Ovary (tissue), 7 donors: ENCODE measurements at regions not wholly inside any gene's neighbourhood (a gene's known extent, or its start where the extent isn't known, plus 50 kb on each side); places are given as distances from the start of the nearest gene placed in this dataset.
A peak's percentile ranks its signal among the peaks of the same experiment; 100 is the strongest.
"Not testable (repeated sequence)": the region's sequence is repeated elsewhere in the genome, so short reads cannot be mapped to it uniquely, and the experiment has no call there.

Experiments
- DNase-seq, 5 donors: peaks; one replicate each; pipeline ENCODE4 v3.0.0-alpha.2; 2019 to 2020
- H3K27ac ChIP-seq, 2 donors: fragments of 200-600 bp; one replicate each; pipeline versions ENCODE4 v1.5.1 to v1.8.0; 2019 to 2022
- H3K27me3 ChIP-seq: fragments of 200-600 bp; one replicate; pipeline ENCODE4 v1.8.0; 2022
- H3K36me3 ChIP-seq: fragments of 200-600 bp; sonication (generic); one replicate; pipeline ENCODE4 v1.5.1; 2019
- H3K4me1 ChIP-seq: one replicate; pipeline ENCODE4 v1.8.1; 2013; ENCODE audit warnings: mild to moderate bottlenecking, moderate library complexity; ENCODE audit not compliant: insufficient read depth
- H3K4me3 ChIP-seq: fragments of 200-600 bp; sonication (generic); one replicate; pipeline ENCODE4 v1.5.1; 2017
- H3K9me3 ChIP-seq, 2 donors: fragments of 200-600 bp in 1 of 2; sonication (generic) in 1 of 2; one replicate each; pipeline versions ENCODE4 v1.5.1 to v1.8.1; 2013 to 2019; ENCODE audit warnings: mild to moderate bottlenecking in 1 of 2, moderate library complexity in 1 of 2
- EP300 ChIP-seq: sonication (generic); formaldehyde crosslinking; IDR thresholded peaks from one replicate; pipeline ENCODE4 v1.6.1; 2017; ENCODE audit warnings: antibody characterized with exemption
- POLR2A ChIP-seq: fragments of 450-650 bp; IDR thresholded peaks from one replicate; pipeline ENCODE4 v1.6.1; 2017; ENCODE audit warnings: antibody characterized with exemption, mild to moderate bottlenecking, moderate library complexity
- WGBS, 3 donors: extraction: QIAGEN DNeasy Blood & Tissue Kit in 1 of 3; methylation state at CpG; one replicate each; pipeline versions ENCODE4 v1.1.5 to v1.1.7; 2013 to 2017; 5-methylcytosine and 5-hydroxymethylcytosine counted together
- intact Hi-C, 4 donors: fragments of 100-400 bp; cut with DNase I; formaldehyde crosslinking; loops; one replicate each; pipeline versions ENCODE4 v1.11.0 to v1.15.1; 2022 to 2023
- TF ChIP-seq, protein P1 (sequence below), 3 donors: fragments of 450-650 bp in 2 of 3; fragments of 200-600 bp in 1 of 3; IDR thresholded peaks; one replicate each; pipeline versions ENCODE4 v1.5.1 to v1.8.0; 2016 to 2022; ENCODE audit warnings: antibody characterized with exemption in 3 of 3, mild to moderate bottlenecking in 1 of 3
- donor health status: DM: no; HTN: no; CAD: no; lungs with moderate emphysema.
- donor health status: DM: no; HTN: no; CAD: no.
- donor health status: Bipolar disorder and iron deficiency.
- donor health status: DM: no; HTN: no; CAD: no.
- donor health status: DM: yes; HTN: yes; CAD: no.

DNA sequence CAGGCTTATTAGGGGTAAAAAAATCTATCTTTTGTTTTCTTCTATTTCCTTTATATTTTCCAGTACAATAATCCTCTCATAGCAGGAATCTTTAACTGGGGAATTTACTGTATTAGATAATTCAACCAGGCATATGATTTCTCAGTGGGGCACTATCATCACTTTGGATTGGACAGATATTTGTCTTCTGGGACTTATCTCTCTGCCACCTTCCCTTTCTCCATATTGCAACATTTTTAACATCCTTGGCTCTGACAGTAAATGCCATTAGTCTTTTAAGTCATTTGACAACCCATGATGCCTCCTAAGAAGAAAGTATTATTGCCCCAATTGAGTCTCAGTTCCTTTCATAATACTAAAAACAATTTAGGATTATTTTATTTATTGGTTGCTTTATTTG is 304.1 kb downstream of the FGF10 start:
- Histone ChIP-seq H3K27ac (no peak overlapping the region), H3K36me3 (no peaks in the 10 kb centered on the region), H3K27me3 (no peaks in the 10 kb centered on the region), H3K4me1 (no peaks in the 10 kb centered on the region), H3K4me3 (no peak overlapping the region), H3K9me3 (no peaks in the 10 kb centered on the region)
- TF ChIP-seq POLR2A (no peak), EP300 (no peak)
- TF ChIP-seq, protein P1, sequence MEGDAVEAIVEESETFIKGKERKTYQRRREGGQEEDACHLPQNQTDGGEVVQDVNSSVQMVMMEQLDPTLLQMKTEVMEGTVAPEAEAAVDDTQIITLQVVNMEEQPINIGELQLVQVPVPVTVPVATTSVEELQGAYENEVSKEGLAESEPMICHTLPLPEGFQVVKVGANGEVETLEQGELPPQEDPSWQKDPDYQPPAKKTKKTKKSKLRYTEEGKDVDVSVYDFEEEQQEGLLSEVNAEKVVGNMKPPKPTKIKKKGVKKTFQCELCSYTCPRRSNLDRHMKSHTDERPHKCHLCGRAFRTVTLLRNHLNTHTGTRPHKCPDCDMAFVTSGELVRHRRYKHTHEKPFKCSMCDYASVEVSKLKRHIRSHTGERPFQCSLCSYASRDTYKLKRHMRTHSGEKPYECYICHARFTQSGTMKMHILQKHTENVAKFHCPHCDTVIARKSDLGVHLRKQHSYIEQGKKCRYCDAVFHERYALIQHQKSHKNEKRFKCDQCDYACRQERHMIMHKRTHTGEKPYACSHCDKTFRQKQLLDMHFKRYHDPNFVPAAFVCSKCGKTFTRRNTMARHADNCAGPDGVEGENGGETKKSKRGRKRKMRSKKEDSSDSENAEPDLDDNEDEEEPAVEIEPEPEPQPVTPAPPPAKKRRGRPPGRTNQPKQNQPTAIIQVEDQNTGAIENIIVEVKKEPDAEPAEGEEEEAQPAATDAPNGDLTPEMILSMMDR (IDR thresholded peaks at IDR 0.05), result no peak
- intact Hi-C loops, result no loop called here
- no peak for DNase-seq

DNA sequence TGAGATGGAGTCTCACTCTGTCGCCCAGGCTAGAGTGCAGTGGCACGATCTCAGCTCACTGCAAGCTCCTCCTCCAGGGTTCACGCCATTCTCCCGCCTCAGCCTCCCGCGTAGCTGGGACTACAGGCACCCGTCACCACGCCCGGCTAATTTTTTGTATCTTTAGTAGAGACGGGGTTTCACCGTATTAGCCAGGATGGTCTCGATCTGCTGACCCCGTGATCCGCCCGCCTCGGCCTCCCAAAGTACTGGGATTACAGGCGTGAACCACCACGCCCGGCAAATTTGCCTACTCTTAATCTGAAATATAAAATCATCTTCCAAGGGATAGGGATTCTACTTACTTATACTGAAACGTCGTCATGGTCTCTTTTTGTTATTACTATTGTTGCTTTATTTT is 314.7 kb downstream of the FGF10 start:
- H3K4me3 ChIP-seq, H3K4me1 ChIP-seq, DNase-seq, H3K36me3 ChIP-seq, H3K9me3 ChIP-seq, H3K27ac ChIP-seq, intact Hi-C loops, H3K27me3 ChIP-seq: not testable (repeated sequence)
- 94 to 97% (median 96%) methylated on average over 21 of the region's 21 CpGs for WGBS, 3 donors

DNA sequence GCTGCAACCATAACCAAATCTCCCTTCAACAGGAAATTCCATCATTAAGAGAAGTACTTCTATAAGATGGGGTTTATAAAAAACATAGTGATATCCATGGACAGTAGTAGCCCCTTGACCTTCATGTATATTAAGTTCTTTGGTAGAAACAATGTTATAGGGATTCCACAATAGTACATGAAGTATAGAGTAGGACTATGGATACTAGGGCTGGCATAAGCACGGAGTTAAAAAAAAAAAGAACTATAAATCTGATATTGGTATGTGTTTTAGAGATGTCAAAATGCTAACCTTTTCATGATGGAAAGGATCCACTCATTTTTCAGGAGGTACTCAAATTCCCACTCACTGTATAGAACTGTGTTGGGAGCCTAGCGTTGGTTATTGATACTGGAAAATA is 337.6 kb downstream of the FGF10 start:
- no peak for DNase-seq
- no peak for TF ChIP-seq POLR2A
- Histone ChIP-seq H3K4me3 (no peak overlapping the region), H3K36me3 (no peaks in the 10 kb centered on the region), H3K27ac (no peak overlapping the region), H3K27me3 (no peaks in the 10 kb centered on the region), H3K9me3 (no peaks in the 10 kb centered on the region), H3K4me1 (no peaks in the 10 kb centered on the region)
- 90 to 93% (median 90%) methylated on average over 2 of the region's 2 CpGs for WGBS, 3 donors
- intact Hi-C loops, result no loop called here

DNA sequence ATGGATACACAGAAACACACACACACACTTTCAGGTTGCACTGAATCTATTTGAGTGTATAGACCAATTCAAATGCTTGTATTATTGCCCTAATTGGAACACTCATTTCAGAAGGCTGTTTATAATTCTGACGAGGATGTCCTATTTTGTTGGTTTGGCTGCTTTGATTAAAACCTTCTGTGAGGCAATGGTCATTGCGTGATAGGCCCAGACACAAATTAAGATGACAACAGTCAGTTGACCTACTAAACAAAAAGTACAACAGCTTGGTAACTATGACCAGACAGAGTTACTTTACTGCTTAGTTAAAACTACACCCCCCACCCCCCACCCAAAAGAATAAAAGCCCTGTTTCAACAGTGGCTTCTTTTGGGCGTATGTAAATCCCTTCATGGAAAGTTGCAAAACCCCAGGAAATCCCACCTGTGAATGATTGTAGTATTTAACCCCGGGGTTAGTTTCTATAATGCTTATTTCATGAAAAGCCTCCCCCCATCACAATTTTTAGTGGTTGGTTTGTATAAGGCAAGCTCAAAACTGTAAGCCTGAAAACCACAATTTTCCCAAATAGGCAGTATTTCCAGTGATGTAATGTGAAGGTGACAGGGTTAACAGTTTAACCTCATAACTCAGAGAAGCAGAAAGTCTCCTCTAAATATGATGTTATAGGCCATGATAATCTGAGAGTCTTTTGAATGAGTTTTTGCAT is 340.8 kb downstream of the FGF10 start:
- intact Hi-C loops, result no loop called here
- H3K27ac ChIP-seq, result no peak overlapping the region
- WGBS, 3 donors, result 47 to 56% (median 52%) methylated on average over 4 of the region's 4 CpGs

DNA sequence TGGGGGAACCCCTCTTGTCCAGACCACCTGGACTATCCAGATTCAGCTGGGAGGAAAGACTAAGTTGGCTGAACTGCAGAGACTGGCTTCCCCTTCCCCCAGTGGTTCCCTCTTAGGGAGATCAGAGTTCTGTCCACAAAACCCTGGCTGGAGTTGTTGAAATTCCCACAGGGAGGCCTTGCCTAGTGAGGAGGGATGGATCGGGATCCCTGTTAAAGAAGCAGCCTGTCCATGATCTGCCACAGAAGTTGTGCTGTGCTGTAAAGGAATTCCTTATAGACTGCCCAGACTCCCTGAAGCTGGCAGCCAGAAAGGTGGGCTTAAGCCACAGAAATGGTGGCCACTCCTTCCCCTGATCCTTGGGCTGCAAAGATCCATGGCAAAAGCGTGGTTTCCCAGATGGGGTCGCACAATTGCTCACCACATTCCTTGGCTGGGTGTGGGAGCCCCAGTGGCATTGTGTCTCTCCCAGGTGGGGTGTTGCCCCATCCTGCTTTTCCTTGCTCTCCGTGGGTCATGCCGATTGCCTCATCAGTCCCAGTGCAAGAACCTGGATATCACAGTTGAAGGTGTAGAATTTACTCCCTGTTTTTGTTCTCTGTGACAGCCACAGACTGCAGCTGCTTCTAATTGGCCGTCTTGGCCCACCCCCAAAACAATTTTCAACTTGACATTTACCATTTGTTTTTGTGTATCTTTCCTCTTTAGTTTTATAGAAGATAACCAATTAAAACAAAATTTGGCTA is 342.4 kb downstream of the FGF10 start:
- intact Hi-C loops, result no loop called here
- TF ChIP-seq EP300, result no peak
- TF ChIP-seq POLR2A, result no peak
- TF ChIP-seq, protein P1 (IDR thresholded peaks at IDR 0.05), result no peak
- H3K27me3 ChIP-seq, result no peaks in the 10 kb centered on the region
- H3K4me3 ChIP-seq, result no peak overlapping the region
- H3K4me1 ChIP-seq, result no peaks in the 10 kb centered on the region
- 26 to 36% (median 30%) methylated on average over 6 of the region's 6 CpGs for WGBS, 3 donors
- H3K36me3 ChIP-seq, result no peaks in the 10 kb centered on the region
- no peak overlapping the region for H3K27ac ChIP-seq
- peak in 1 of 5 donors; percentile 12 for DNase-seq
- H3K9me3 ChIP-seq, result no peaks in the 10 kb centered on the region

More for the DNA sequence above, 340.8 kb downstream of the FGF10 start:
- TF ChIP-seq EP300 (no peak), POLR2A (no peak)
- TF ChIP-seq, protein P1 (IDR thresholded peaks at IDR 0.05), result no peak
- no peaks in the 10 kb centered on the region for H3K4me1 ChIP-seq
- no peaks in the 10 kb centered on the region for H3K9me3 ChIP-seq
- no peaks in the 10 kb centered on the region for H3K27me3 ChIP-seq
- H3K4me3 ChIP-seq, result no peak overlapping the region
- DNase-seq, result no peak
- H3K36me3 ChIP-seq, result no peaks in the 10 kb centered on the region

DNA sequence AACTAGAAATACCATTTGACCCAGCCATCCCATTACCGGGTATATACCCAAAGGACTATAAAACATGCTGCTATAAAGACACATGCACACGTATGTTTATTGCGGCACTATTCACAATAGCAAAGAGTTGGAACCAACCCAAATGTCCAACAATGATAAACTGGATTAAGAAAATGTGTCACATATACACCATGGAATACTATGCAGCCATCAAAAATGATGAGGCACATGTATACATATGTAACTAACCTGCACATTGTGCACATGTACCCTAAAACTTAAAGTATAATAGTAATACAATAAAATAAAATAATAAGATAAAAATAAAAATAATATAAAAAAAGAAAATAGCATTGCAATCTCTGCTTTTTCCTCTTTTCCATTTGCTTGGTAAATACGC is 344.7 kb downstream of the FGF10 start:
- H3K27ac ChIP-seq, H3K4me1 ChIP-seq, DNase-seq, H3K36me3 ChIP-seq, H3K27me3 ChIP-seq, H3K9me3 ChIP-seq, intact Hi-C loops, H3K4me3 ChIP-seq: not testable (repeated sequence)
- 92 to 98% (median 94%) methylated on average over 4 of the region's 4 CpGs for WGBS, 3 donors
